Left lung (tissue), 4 donors: ENCODE measurements at regions not wholly inside any gene's neighbourhood (a gene's known extent, or its start where the extent isn't known, plus 50 kb on each side); places are given as distances from the start of the nearest gene placed in this dataset.
"Not testable (repeated sequence)": the region's sequence is repeated elsewhere in the genome, so short reads cannot be mapped to it uniquely, and the experiment has no call there.

Experiments
- ATAC-seq: fragments of 200-7000 bp; cut with Tn5 transposase; one replicate; pipeline ENCODE4 v1.9.1; 2020; ENCODE audit warnings: moderate library complexity
- DNase-seq, 4 donors: peaks; one replicate each; pipeline ENCODE4 v3.0.0-alpha.2; 2013 to 2020
- H3K27ac ChIP-seq, 2 donors: fragments of 200-600 bp; sonication (generic) in 1 of 2; one replicate each; pipeline versions ENCODE4 v1.5.0 to v1.8.0; 2020 to 2021
- H3K27me3 ChIP-seq, 2 donors: fragments of 200-600 bp; sonication (generic) in 1 of 2; one replicate each; pipeline versions ENCODE4 v1.5.0 to v1.8.0; 2020 to 2021
- H3K36me3 ChIP-seq, 2 donors: fragments of 200-600 bp; sonication (generic) in 1 of 2; one replicate each; pipeline versions ENCODE4 v1.5.0 to v1.8.0; 2020 to 2021
- H3K4me1 ChIP-seq, 2 donors: fragments of 200-600 bp; one replicate each; pipeline ENCODE4 v1.8.0; 2021
- H3K4me3 ChIP-seq, 2 donors: fragments of 200-600 bp; sonication (generic) in 1 of 2; one replicate each; pipeline versions ENCODE4 v1.5.0 to v1.8.0; 2020 to 2021; ENCODE audit warnings: mild to moderate bottlenecking in 1 of 2
- H3K9me3 ChIP-seq, 2 donors: fragments of 200-600 bp; sonication (generic) in 1 of 2; one replicate each; pipeline versions ENCODE4 v1.5.0 to v1.8.0; 2020 to 2021
- CTCF ChIP-seq, 2 donors: fragments of 200-600 bp; sonication (generic) in 1 of 2; IDR thresholded peaks; one replicate each; pipeline versions ENCODE4 v1.5.0 to v1.8.0; 2021; ENCODE audit warnings: antibody characterized with exemption in 2 of 2
- intact Hi-C, 2 donors: fragments of 100-400 bp; cut with DNase I; formaldehyde crosslinking; loops; one replicate each; pipeline versions ENCODE4 v1.11.2 to v1.14.2; 2022
- donor health status: DM: no; HTN: yes; CAD: no.
- donor health status: DM: no; HTN: no; CAD: no.

DNA sequence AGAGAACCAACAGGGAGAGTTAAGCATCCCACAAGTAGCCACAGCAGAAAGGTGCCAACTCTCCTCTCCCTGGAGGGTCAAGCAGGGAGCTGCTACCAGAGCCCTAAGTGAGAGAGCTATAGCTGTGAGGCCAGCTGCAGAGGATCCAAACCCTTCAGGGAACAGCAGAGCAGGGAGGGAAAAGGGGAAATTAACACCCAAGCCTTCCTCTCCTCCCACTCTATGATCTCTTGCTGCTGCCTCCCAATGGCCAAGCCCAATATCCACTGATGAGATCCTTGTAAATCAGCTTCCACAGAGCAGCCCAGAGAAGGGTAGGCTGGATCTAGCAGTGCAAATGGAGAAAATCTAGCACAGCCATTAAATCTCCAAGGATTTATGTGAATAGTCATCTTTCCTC, 68.2 kb upstream of the THBS1 start:
- H3K36me3 ChIP-seq: no peaks in the 10 kb centered on the region
- peak; percentile 23 for ATAC-seq

GRCh38 chr15:39513936-39514335, 66.9 kb upstream of the THBS1 start:
- DNase-seq (no peak), ATAC-seq (no peak)
- no peak for TF ChIP-seq CTCF (IDR thresholded peaks at IDR 0.05)
- Histone ChIP-seq H3K27me3 (peaks cover 0 to 6% of the 10 kb centered on the region in 2 donors), H3K4me3 (no peak overlapping the region), H3K4me1 (peaks cover 0 to 4% of the 10 kb centered on the region in 2 donors), H3K36me3 (no peaks in the 10 kb centered on the region), H3K9me3 (peaks cover 0 to 16% of the 10 kb centered on the region in 2 donors), H3K27ac (no peak overlapping the region)
- intact Hi-C loops: no loop called here

More for the DNA sequence above, 68.2 kb upstream of the THBS1 start:
- DNase-seq: no peak
- H3K9me3 ChIP-seq: peaks cover 0 to 16% of the 10 kb centered on the region in 2 donors
- intact Hi-C loops: no loop called here
- H3K4me1 ChIP-seq: peaks cover 0 to 4% of the 10 kb centered on the region in 2 donors
- TF ChIP-seq CTCF (IDR thresholded peaks at IDR 0.05): no peak
- no peak overlapping the region for H3K27ac ChIP-seq
- H3K4me3 ChIP-seq: no peak overlapping the region
- peaks cover 0 to 6% of the 10 kb centered on the region in 2 donors for H3K27me3 ChIP-seq

DNA sequence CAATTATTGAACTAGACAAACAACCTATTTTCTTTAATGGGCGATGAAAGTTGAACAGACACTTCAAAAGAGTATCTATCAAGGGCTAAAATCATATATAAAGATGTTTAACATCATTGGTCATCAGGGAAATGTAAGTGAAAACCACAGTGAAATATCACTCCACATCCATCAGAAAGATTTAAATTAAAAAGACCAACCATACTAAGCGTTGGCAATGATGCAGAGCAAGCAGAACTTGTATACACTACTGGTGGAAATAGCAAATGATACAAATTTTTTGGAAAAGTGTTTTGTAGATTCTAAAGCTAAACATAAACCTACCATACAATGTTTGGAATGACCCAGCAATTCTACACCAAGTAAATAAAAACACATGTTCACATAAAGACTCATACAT, 65.9 kb upstream of the THBS1 start:
- Histone ChIP-seq H3K4me1 (peaks cover 0 to 4% of the 10 kb centered on the region in 2 donors), H3K27me3 (peaks cover 0 to 6% of the 10 kb centered on the region in 2 donors), H3K27ac (no peak overlapping the region), H3K9me3 (peaks cover 0 to 16% of the 10 kb centered on the region in 2 donors), H3K36me3 (no peaks in the 10 kb centered on the region), H3K4me3 (no peak overlapping the region)
- TF ChIP-seq CTCF (IDR thresholded peaks at IDR 0.05): no peak
- intact Hi-C loops: no loop called here
- ATAC-seq: no peak
- no peak for DNase-seq

DNA sequence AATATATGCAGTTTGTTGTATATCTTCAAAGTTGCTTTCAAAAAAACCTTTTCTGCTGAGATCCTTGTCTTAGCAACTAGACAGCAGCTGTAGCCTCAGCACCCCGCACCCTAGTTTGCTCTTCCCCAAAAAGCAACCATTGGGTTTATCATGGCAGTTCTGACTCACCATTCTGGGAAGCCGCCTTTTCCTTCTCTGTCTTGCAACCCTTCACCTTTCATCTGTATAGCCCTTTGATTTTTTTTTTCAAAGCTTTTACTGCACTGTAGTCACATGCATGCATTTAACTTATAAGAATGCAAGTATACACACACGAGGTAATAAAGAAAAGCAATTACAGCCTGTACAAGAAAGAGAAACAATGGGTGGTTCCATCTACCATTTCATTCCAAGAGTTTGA, 65.1 kb upstream of the THBS1 start:
- ATAC-seq (no peak), DNase-seq (no peak)
- Histone ChIP-seq H3K27me3 (peaks cover 0 to 6% of the 10 kb centered on the region in 2 donors), H3K4me1 (peaks cover 0 to 4% of the 10 kb centered on the region in 2 donors), H3K27ac (no peak overlapping the region), H3K9me3 (peaks cover 0 to 16% of the 10 kb centered on the region in 2 donors), H3K4me3 (no peak overlapping the region), H3K36me3 (no peaks in the 10 kb centered on the region)
- TF ChIP-seq CTCF (IDR thresholded peaks at IDR 0.05): no peak
- intact Hi-C loops: no loop called here

GRCh38 chr15:39517122-39517855, 63.6 kb upstream of the THBS1 start:
- Histone ChIP-seq H3K9me3 (peaks cover 0 to 16% of the 10 kb centered on the region in 2 donors), H3K27me3 (no peaks in the 10 kb centered on the region), H3K4me1 (no peaks in the 10 kb centered on the region), H3K27ac (no peak overlapping the region), H3K4me3 (no peak overlapping the region), H3K36me3 (no peaks in the 10 kb centered on the region)
- intact Hi-C loops: no loop called here
- no peak for TF ChIP-seq CTCF (IDR thresholded peaks at IDR 0.05)
- ATAC-seq (no peak), DNase-seq (no peak)

DNA sequence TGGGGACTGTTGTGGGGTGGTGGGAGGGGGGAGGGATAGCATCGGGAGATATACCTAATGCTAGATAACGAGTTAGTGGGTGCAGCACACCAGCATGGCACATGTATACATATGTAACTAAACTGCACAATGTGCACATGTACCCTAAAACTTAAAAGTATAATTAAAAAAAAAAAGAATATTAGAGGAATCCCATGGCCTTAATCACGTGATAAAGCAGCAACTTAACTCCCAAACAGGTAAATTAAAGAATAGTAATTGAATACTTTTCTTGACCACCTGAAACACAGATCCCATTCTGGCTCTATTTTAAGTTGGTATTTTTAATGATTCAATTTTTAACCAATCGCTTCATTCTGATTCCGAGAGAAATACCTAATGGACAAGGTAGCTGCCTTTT, 56.9 kb upstream of the THBS1 start:
- H3K27ac ChIP-seq, intact Hi-C loops, H3K27me3 ChIP-seq, H3K4me1 ChIP-seq, DNase-seq, H3K9me3 ChIP-seq, ATAC-seq, H3K36me3 ChIP-seq, H3K4me3 ChIP-seq: not testable (repeated sequence)
